AG04449 (cell line): ENCODE measurements at regions not wholly inside any gene's neighbourhood (a gene's known extent, or its start where the extent isn't known, plus 50 kb on each side); places are given as distances from the start of the nearest gene placed in this dataset.

ENCODE experiments used
- CTCF ChIA-PET: fragments of 350-600 bp; formaldehyde crosslinking; extraction: SDS; loops from one replicate; lab custom pipeline; 2021; ENCODE audit warnings: antibody characterized with exemption; lab: Yijun Ruan, JAX
- POLR2A ChIA-PET: fragments of 400-600, 350-600 bp; formaldehyde crosslinking; extraction: SDS; loops from one replicate; lab custom pipeline; 2020; ENCODE audit warnings: antibody characterized with exemption, inconsistent platforms; lab: Yijun Ruan, JAX
- DNase-seq: peaks from one replicate; pipeline ENCODE4 v3.0.0-alpha.2; 2010; ENCODE audit warnings: low read depth, low spot score
- H3K4me3 ChIP-seq: 2 replicates; pipeline ENCODE4 v1.5.1; 2011; ENCODE audit warnings: low read depth, mild to moderate bottlenecking, control low read depth, low read length
- CTCF ChIP-seq: IDR thresholded peaks from one replicate; pipeline ENCODE4 v1.5.1; 2011; ENCODE audit warnings: mild to moderate bottlenecking, moderate library complexity, low read length, control low read depth, inconsistent platforms; ENCODE audit not compliant: insufficient read depth; ENCODE audit errors: missing control alignments

DNA sequence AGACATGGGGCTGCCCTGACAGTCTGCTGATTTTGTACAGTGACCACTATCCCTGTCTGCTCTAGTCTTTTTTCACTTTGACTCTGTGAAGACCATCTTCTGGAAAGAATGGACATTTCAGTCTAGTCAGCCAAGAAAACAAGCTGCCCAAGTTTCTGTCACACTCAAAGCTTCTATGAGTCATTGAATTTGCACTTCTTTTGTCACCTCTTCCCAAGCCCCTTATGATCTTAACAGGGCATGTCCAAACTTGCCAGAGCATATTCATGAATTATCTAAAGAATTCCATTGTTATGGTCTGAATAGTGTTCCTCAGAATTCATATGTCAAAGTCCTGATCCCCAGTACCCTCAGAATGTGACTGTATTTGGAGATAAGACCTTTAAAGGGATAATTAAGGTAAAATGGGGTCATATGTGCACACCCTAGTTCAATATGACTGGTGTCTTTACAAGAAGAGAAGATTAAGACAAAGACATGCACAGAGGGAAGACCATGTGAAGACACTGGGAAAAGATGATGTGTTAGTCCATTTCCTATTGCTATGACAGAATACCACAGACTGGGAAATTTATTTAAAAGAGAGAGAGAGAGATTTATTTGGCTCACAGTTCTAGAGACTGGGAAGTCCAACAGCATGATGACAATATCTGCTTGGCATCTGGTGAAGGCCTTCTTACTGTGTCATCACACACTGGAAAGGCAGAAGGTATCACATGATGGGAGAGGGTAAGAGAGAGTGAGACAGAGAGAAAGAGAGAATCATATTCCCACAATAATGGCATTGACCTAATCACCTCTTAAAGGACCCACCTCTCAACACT lies 242.6 kb downstream of the BTG1 start:
- CTCF ChIA-PET: no interaction called here
- no peak for TF ChIP-seq CTCF
- no peak overlapping the region for H3K4me3 ChIP-seq
- POLR2A ChIA-PET: no interaction called here
- DNase-seq: no peak

GRCh38 chr12:91901381-91902074 lies 244.1 kb downstream of the BTG1 start:
- no peak for TF ChIP-seq CTCF
- ChIA-PET POLR2A (no interaction called here), CTCF (no interaction called here)
- no peak for DNase-seq
- no peak overlapping the region for H3K4me3 ChIP-seq

GRCh38 chr12:91900971-91901370 lies 244.7 kb downstream of the BTG1 start:
- no peak for TF ChIP-seq CTCF
- no peak overlapping the region for H3K4me3 ChIP-seq
- no peak for DNase-seq
- POLR2A ChIA-PET: no interaction called here
- CTCF ChIA-PET: no interaction called here

DNA sequence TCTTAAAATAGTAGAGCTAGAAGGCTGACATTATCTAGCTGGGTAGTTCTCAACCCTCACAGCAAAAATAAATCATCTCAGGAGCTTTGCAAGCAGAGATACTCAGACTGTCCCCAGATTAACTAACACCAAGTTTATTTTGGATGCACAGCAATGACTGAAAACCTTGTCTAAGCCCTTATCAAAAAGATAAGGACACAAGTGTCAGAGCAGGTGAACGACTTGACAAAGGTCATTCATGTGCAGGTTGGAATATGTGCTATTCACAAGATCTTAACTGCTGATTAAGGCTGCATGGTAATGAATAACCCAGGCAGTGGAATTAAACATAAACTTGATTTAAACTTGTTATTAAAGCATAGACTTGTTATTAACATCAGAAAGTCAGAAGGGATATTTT lies 246.6 kb downstream of the BTG1 start:
- DNase-seq: no peak
- CTCF ChIA-PET: interaction anchor here (1.3 kb wide), 1 partner anchor 8 kb away, joined by 4 read pairs; no protein-coding TSS in a partner anchor
- H3K4me3 ChIP-seq: no peak overlapping the region
- TF ChIP-seq CTCF: no peak
- POLR2A ChIA-PET: no interaction called here

GRCh38 chr12:91897025-91897515 lies 248.6 kb downstream of the BTG1 start:
- no peak overlapping the region for H3K4me3 ChIP-seq
- CTCF ChIA-PET: no interaction called here
- POLR2A ChIA-PET: no interaction called here
- DNase-seq: no peak
- TF ChIP-seq CTCF: no peak

DNA sequence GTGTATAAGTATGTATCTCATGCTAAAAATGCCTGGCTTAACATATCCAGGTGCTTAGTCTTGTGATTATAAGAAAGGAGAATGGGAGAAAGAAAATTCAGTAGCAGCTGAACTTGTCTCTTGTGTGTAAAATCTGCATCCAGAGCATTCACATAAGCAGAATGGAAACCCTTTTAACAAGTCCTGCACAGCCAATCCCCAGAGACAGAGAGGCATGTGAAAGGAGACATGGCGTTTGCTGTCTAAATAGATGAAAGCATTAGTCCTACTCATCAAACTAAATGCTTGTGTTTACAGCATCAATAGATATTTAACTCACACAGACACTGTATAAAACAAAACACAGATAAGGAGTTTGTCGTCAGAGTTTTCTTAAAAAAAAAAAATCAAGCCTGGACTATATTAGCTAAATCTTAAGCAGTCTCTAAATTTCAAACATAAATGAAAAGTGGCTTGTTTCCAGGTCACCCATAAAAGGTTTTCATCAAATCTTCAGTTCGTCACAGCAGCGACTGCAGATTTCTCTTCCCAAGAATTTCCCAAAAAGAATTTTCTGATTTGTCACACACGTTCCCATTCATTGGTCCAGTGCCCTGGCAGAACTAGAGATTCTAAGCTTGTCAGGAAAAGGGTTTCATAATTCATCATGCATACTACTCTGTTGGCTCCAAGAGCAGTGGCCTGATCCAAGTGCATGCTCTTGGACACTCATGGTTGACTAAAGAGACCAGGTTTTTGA lies 249.2 kb downstream of the BTG1 start:
- H3K4me3 ChIP-seq: no peak overlapping the region
- ChIA-PET CTCF (no interaction called here), POLR2A (no interaction called here)
- no peak for TF ChIP-seq CTCF
- DNase-seq: no peak
